ENCODE measurements at regions not wholly inside any gene's neighbourhood (a gene's known extent, or its start where the extent isn't known, plus 50 kb on each side); places are given as distances from the start of the nearest gene placed in this dataset.
"Not testable (repeated sequence)": the region's sequence is repeated elsewhere in the genome, so short reads cannot be mapped to it uniquely, and the experiment has no call there.

- Histone ChIP-seq H3K27me3 (no peaks in the 10 kb centered on the region), H3K27ac (no peak overlapping the region), H3K9me3 (no peaks in the 10 kb centered on the region), H3K4me3 (no peak overlapping the region), H3K9ac (ENCODE audit: low read depth in 2 of 2, low read length in 2 of 2) (no peak overlapping the region), H3K36me3 (no peaks in the 10 kb centered on the region), H3K4me1 (no peaks in the 10 kb centered on the region)
- DNase-seq, result no peak
- no peak for TF ChIP-seq CTCF (IDR thresholded peaks at IDR 0.05)
- intact Hi-C loops (cut with DNase I), result no loop called here
Observed at GRCh38 chr6:144423167-144423566, 138.0 kb downstream of the UTRN start.

- H3K27me3 ChIP-seq, result no peaks in the 10 kb centered on the region
- no peaks in the 10 kb centered on the region for H3K4me1 ChIP-seq
- H3K9ac ChIP-seq (ENCODE audit: low read depth in 2 of 2, low read length in 2 of 2), result no peak overlapping the region
- no peak for TF ChIP-seq CTCF (IDR thresholded peaks at IDR 0.05)
- H3K36me3 ChIP-seq, result no peaks in the 10 kb centered on the region
- intact Hi-C loops (cut with DNase I), result no loop called here
- no peak overlapping the region for H3K27ac ChIP-seq
- DNase-seq, result no peak
- no peak overlapping the region for H3K4me3 ChIP-seq
- no peaks in the 10 kb centered on the region for H3K9me3 ChIP-seq
Observed at GRCh38 chr6:144429753-144430152, 144.6 kb downstream of the UTRN start.

GRCh38 chr6:144433446-144433845 is 148.3 kb downstream of the UTRN start:
- H3K36me3 ChIP-seq; H3K27ac ChIP-seq; H3K4me1 ChIP-seq; DNase-seq; H3K27me3 ChIP-seq; H3K9me3 ChIP-seq; H3K9ac ChIP-seq (ENCODE audit: low read depth in 2 of 2, low read length in 2 of 2); H3K4me3 ChIP-seq; intact Hi-C loops (cut with DNase I): not testable (repeated sequence)

GRCh38 chr6:144434308-144434990 is 149.3 kb downstream of the UTRN start:
- H3K4me1 ChIP-seq, result no peaks in the 10 kb centered on the region
- H3K9me3 ChIP-seq, result no peaks in the 10 kb centered on the region
- TF ChIP-seq CTCF (IDR thresholded peaks at IDR 0.05), result no peak
- H3K27ac ChIP-seq, result no peak overlapping the region
- intact Hi-C loops (cut with DNase I), result no loop called here
- H3K36me3 ChIP-seq, result no peaks in the 10 kb centered on the region
- H3K9ac ChIP-seq (ENCODE audit: low read depth in 2 of 2, low read length in 2 of 2), result no peak overlapping the region
- DNase-seq, result no peak
- H3K4me3 ChIP-seq, result no peak overlapping the region
- no peaks in the 10 kb centered on the region for H3K27me3 ChIP-seq

GRCh38 chr6:144435602-144436426 is 150.7 kb downstream of the UTRN start:
- no peaks in the 10 kb centered on the region for H3K4me1 ChIP-seq
- no peak overlapping the region for H3K27ac ChIP-seq
- H3K9ac ChIP-seq (ENCODE audit: low read depth in 2 of 2, low read length in 2 of 2), result no peak overlapping the region
- H3K36me3 ChIP-seq, result peaks cover 1% of the 10 kb centered on the region
- DNase-seq, result no peak
- intact Hi-C loops (cut with DNase I), result no loop called here
- H3K4me3 ChIP-seq, result no peak overlapping the region
- no peak for TF ChIP-seq CTCF (IDR thresholded peaks at IDR 0.05)
- H3K9me3 ChIP-seq, result no peaks in the 10 kb centered on the region
- H3K27me3 ChIP-seq, result no peaks in the 10 kb centered on the region

- H3K9ac ChIP-seq (ENCODE audit: low read depth in 2 of 2, low read length in 2 of 2), result no peak overlapping the region
- no peaks in the 10 kb centered on the region for H3K27me3 ChIP-seq
- DNase-seq, result no peak
- peaks cover 12% of the 10 kb centered on the region for H3K36me3 ChIP-seq
- intact Hi-C loops (cut with DNase I), result no loop called here
- no peak overlapping the region for H3K4me3 ChIP-seq
- H3K27ac ChIP-seq, result no peak overlapping the region
- no peaks in the 10 kb centered on the region for H3K4me1 ChIP-seq
- no peak for TF ChIP-seq CTCF (IDR thresholded peaks at IDR 0.05)
- H3K9me3 ChIP-seq, result no peaks in the 10 kb centered on the region
Observed at GRCh38 chr6:144437105-144437504, 152.0 kb downstream of the UTRN start.
